ENCODE measurements at regions not wholly inside any gene's neighbourhood (a gene's known extent, or its start where the extent isn't known, plus 50 kb on each side); places are given as distances from the start of the nearest gene placed in this dataset.

GRCh38 chr2:30331869-30332268 is 100.5 kb downstream of the LBH start:
- H3K4me3 Mint-ChIP-seq, result no peak overlapping the region
- H3K27me3 Mint-ChIP-seq, result no peaks in the 10 kb centered on the region
- peaks cover 60% of the 10 kb centered on the region for H3K4me1 Mint-ChIP-seq (ENCODE audit: low read depth)
- H3K36me3 Mint-ChIP-seq (ENCODE audit: low read depth), result no peaks in the 10 kb centered on the region
- H3K27ac Mint-ChIP-seq, result no peak overlapping the region
- peaks cover 11% of the 10 kb centered on the region for H3K9me3 Mint-ChIP-seq

GRCh38 chr2:30332791-30333453 is 101.6 kb downstream of the LBH start:
- Mint-ChIP-seq H3K4me1 (ENCODE audit: low read depth) (peaks cover 71% of the 10 kb centered on the region), H3K9me3 (peaks cover 11% of the 10 kb centered on the region), H3K27me3 (no peaks in the 10 kb centered on the region), H3K36me3 (ENCODE audit: low read depth) (peaks cover 3% of the 10 kb centered on the region), H3K4me3 (peak overlapping the region; percentile 1), H3K27ac (peak overlapping the region; percentile 92)

- no peak overlapping the region for H3K4me3 Mint-ChIP-seq
- peaks cover 3% of the 10 kb centered on the region for H3K36me3 Mint-ChIP-seq (ENCODE audit: low read depth)
- peaks cover 11% of the 10 kb centered on the region for H3K9me3 Mint-ChIP-seq
- no peaks in the 10 kb centered on the region for H3K27me3 Mint-ChIP-seq
- H3K27ac Mint-ChIP-seq, result peak overlapping the region; percentile 98
- H3K4me1 Mint-ChIP-seq (ENCODE audit: low read depth), result peaks cover 90% of the 10 kb centered on the region
Measured at GRCh38 chr2:30334762-30335363, 103.5 kb downstream of the LBH start.

GRCh38 chr2:30336084-30336483 is 104.8 kb downstream of the LBH start:
- Mint-ChIP-seq H3K27ac (peak overlapping the region; percentile 98), H3K9me3 (peaks cover 11% of the 10 kb centered on the region), H3K4me1 (ENCODE audit: low read depth) (peaks cover 93% of the 10 kb centered on the region)

GRCh38 chr2:30336978-30337841 is 105.9 kb downstream of the LBH start:
- no peaks in the 10 kb centered on the region for H3K27me3 Mint-ChIP-seq
- H3K4me3 Mint-ChIP-seq, result peak overlapping the region; percentile 77
- peak overlapping the region; percentile 98 for H3K27ac Mint-ChIP-seq
- H3K9me3 Mint-ChIP-seq, result peaks cover 9% of the 10 kb centered on the region
- peaks cover 12% of the 10 kb centered on the region for H3K36me3 Mint-ChIP-seq (ENCODE audit: low read depth)
- H3K4me1 Mint-ChIP-seq (ENCODE audit: low read depth), result peaks cover 91% of the 10 kb centered on the region

More at GRCh38 chr2:30336084-30336483, 104.8 kb downstream of the LBH start:
- Mint-ChIP-seq H3K36me3 (ENCODE audit: low read depth) (peaks cover 3% of the 10 kb centered on the region), H3K27me3 (no peaks in the 10 kb centered on the region), H3K4me3 (peak overlapping the region; percentile 77)

GRCh38 chr2:30338475-30338874 is 107.1 kb downstream of the LBH start:
- H3K27me3 Mint-ChIP-seq, result no peaks in the 10 kb centered on the region
- peaks cover 23% of the 10 kb centered on the region for H3K36me3 Mint-ChIP-seq (ENCODE audit: low read depth)
- peak overlapping the region; percentile 98 for H3K27ac Mint-ChIP-seq
- H3K9me3 Mint-ChIP-seq, result peaks cover 15% of the 10 kb centered on the region
- H3K4me3 Mint-ChIP-seq, result no peak overlapping the region
- peaks cover 83% of the 10 kb centered on the region for H3K4me1 Mint-ChIP-seq (ENCODE audit: low read depth)

GRCh38 chr2:30339071-30339470 is 107.7 kb downstream of the LBH start:
- Mint-ChIP-seq H3K36me3 (ENCODE audit: low read depth) (peaks cover 23% of the 10 kb centered on the region), H3K27me3 (no peaks in the 10 kb centered on the region), H3K4me3 (no peak overlapping the region), H3K27ac (peak overlapping the region; percentile 98), H3K9me3 (peaks cover 21% of the 10 kb centered on the region), H3K4me1 (ENCODE audit: low read depth) (peaks cover 77% of the 10 kb centered on the region)

- peaks cover 23% of the 10 kb centered on the region for H3K36me3 Mint-ChIP-seq (ENCODE audit: low read depth)
- no peak overlapping the region for H3K4me3 Mint-ChIP-seq
- H3K9me3 Mint-ChIP-seq, result peaks cover 21% of the 10 kb centered on the region
- peak overlapping the region; percentile 91 for H3K27ac Mint-ChIP-seq
- peaks cover 51% of the 10 kb centered on the region for H3K4me1 Mint-ChIP-seq (ENCODE audit: low read depth)
- no peaks in the 10 kb centered on the region for H3K27me3 Mint-ChIP-seq
Measured at GRCh38 chr2:30341500-30342267, 105.4 kb upstream of the LCLAT1 start.

GRCh38 chr2:30346471-30347169 is 100.4 kb upstream of the LCLAT1 start:
- H3K27ac Mint-ChIP-seq, result no peak overlapping the region
- H3K4me3 Mint-ChIP-seq, result no peak overlapping the region
- no peaks in the 10 kb centered on the region for H3K27me3 Mint-ChIP-seq
- H3K4me1 Mint-ChIP-seq (ENCODE audit: low read depth), result peaks cover 30% of the 10 kb centered on the region
- H3K36me3 Mint-ChIP-seq (ENCODE audit: low read depth), result peaks cover 17% of the 10 kb centered on the region
- H3K9me3 Mint-ChIP-seq, result peaks cover 18% of the 10 kb centered on the region

GRCh38 chr2:30348825-30349224 is 98.2 kb upstream of the LCLAT1 start:
- peak overlapping the region; percentile 27 for H3K4me3 Mint-ChIP-seq
- H3K27me3 Mint-ChIP-seq, result no peaks in the 10 kb centered on the region
- no peaks in the 10 kb centered on the region for H3K36me3 Mint-ChIP-seq (ENCODE audit: low read depth)
- peaks cover 28% of the 10 kb centered on the region for H3K4me1 Mint-ChIP-seq (ENCODE audit: low read depth)
- peaks cover 2% of the 10 kb centered on the region for H3K9me3 Mint-ChIP-seq
- peak overlapping the region; percentile 84 for H3K27ac Mint-ChIP-seq

GRCh38 chr2:30349691-30350090 is 97.4 kb upstream of the LCLAT1 start:
- Mint-ChIP-seq H3K36me3 (ENCODE audit: low read depth) (no peaks in the 10 kb centered on the region), H3K27me3 (no peaks in the 10 kb centered on the region), H3K9me3 (no peaks in the 10 kb centered on the region), H3K4me3 (no peak overlapping the region), H3K4me1 (ENCODE audit: low read depth) (peaks cover 30% of the 10 kb centered on the region), H3K27ac (peak overlapping the region; percentile 84)

GRCh38 chr2:30351116-30351515 is 95.9 kb upstream of the LCLAT1 start:
- Mint-ChIP-seq H3K4me1 (ENCODE audit: low read depth) (peaks cover 37% of the 10 kb centered on the region), H3K9me3 (no peaks in the 10 kb centered on the region), H3K27ac (no peak overlapping the region), H3K4me3 (no peak overlapping the region), H3K36me3 (ENCODE audit: low read depth) (no peaks in the 10 kb centered on the region), H3K27me3 (no peaks in the 10 kb centered on the region)

- no peak overlapping the region for H3K4me3 Mint-ChIP-seq
Measured at GRCh38 chr2:30351949-30352348, 95.1 kb upstream of the LCLAT1 start.

GRCh38 chr2:30354150-30354549 is 92.9 kb upstream of the LCLAT1 start:
- Mint-ChIP-seq H3K9me3 (no peaks in the 10 kb centered on the region), H3K27me3 (no peaks in the 10 kb centered on the region)

More at GRCh38 chr2:30351949-30352348, 95.1 kb upstream of the LCLAT1 start:
- H3K36me3 Mint-ChIP-seq (ENCODE audit: low read depth), result no peaks in the 10 kb centered on the region
- H3K27me3 Mint-ChIP-seq, result no peaks in the 10 kb centered on the region
- H3K9me3 Mint-ChIP-seq, result no peaks in the 10 kb centered on the region
- H3K4me1 Mint-ChIP-seq (ENCODE audit: low read depth), result peaks cover 37% of the 10 kb centered on the region
- H3K27ac Mint-ChIP-seq, result no peak overlapping the region

More at GRCh38 chr2:30354150-30354549, 92.9 kb upstream of the LCLAT1 start:
- H3K27ac Mint-ChIP-seq, result no peak overlapping the region
- H3K4me1 Mint-ChIP-seq (ENCODE audit: low read depth), result peaks cover 24% of the 10 kb centered on the region
- no peak overlapping the region for H3K4me3 Mint-ChIP-seq
- no peaks in the 10 kb centered on the region for H3K36me3 Mint-ChIP-seq (ENCODE audit: low read depth)
